ENCODE measurements at regions not wholly inside any gene's neighbourhood (a gene's known extent, or its start where the extent isn't known, plus 50 kb on each side); places are given as distances from the start of the nearest gene placed in this dataset.
"Not testable (repeated sequence)": the region's sequence is repeated elsewhere in the genome, so short reads cannot be mapped to it uniquely, and the experiment has no call there.

- DNase-seq, result no peak
Measured at GRCh38 chr3:72086042-72086742, 301.2 kb upstream of the PROK2 start.

GRCh38 chr3:72085036-72085435 is 300.1 kb upstream of the PROK2 start:
- no peak for DNase-seq

- DNase-seq, result no peak
Measured at GRCh38 chr3:72082776-72083462, 298.0 kb upstream of the PROK2 start.

- DNase-seq, result no peak
Measured at GRCh38 chr3:72082186-72082715, 297.3 kb upstream of the PROK2 start.

GRCh38 chr3:72081471-72082185 is 296.7 kb upstream of the PROK2 start:
- DNase-seq, result no peak

GRCh38 chr3:72080800-72081199 is 295.9 kb upstream of the PROK2 start:
- no peak for DNase-seq

GRCh38 chr3:72080095-72080494 is 295.1 kb upstream of the PROK2 start:
- no peak for DNase-seq

- no peak for DNase-seq
Measured at GRCh38 chr3:72079369-72079872, 294.5 kb upstream of the PROK2 start.

GRCh38 chr3:72078676-72079368 is 293.9 kb upstream of the PROK2 start:
- no peak for DNase-seq

GRCh38 chr3:72077473-72078259 is 292.7 kb upstream of the PROK2 start:
- no peak for DNase-seq

- not testable (repeated sequence) for DNase-seq
Measured at GRCh38 chr3:72075848-72076247, 290.9 kb upstream of the PROK2 start.

GRCh38 chr3:72071624-72072023 is 286.7 kb upstream of the PROK2 start:
- DNase-seq, result no peak

GRCh38 chr3:72070005-72070404 is 285.1 kb upstream of the PROK2 start:
- DNase-seq, result no peak

GRCh38 chr3:72069543-72069942 is 284.6 kb upstream of the PROK2 start:
- DNase-seq, result no peak

GRCh38 chr3:72068621-72069020 is 283.7 kb upstream of the PROK2 start:
- no peak for DNase-seq

- DNase-seq, result no peak
Measured at GRCh38 chr3:72067721-72068120, 282.8 kb upstream of the PROK2 start.

GRCh38 chr3:72065872-72066641 is 281.1 kb upstream of the PROK2 start:
- no peak for DNase-seq

GRCh38 chr3:72065236-72065635 is 280.3 kb upstream of the PROK2 start:
- no peak for DNase-seq

GRCh38 chr3:72064727-72065126 is 279.8 kb upstream of the PROK2 start:
- not testable (repeated sequence) for DNase-seq

GRCh38 chr3:72062017-72062416 is 277.1 kb upstream of the PROK2 start:
- DNase-seq, result no peak

GRCh38 chr3:72060447-72061034 is 275.6 kb upstream of the PROK2 start:
- DNase-seq, result peak; percentile 55

Measured in stimulated activated CD4-positive, alpha-beta T cell treated with anti-CD3 and anti-CD28 coated beads, Interleukin-15, amount 100 ng/mL, for 24 hours (primary cell).